HAP-1 (cell line): ENCODE measurements at regions not wholly inside any gene's neighbourhood (a gene's known extent, or its start where the extent isn't known, plus 50 kb on each side); places are given as distances from the start of the nearest gene placed in this dataset.

Experiments used
- DNase-seq, 2 experiments: peaks; one replicate each; pipeline ENCODE4 v3.0.0-alpha.2; 2016 to 2020; ENCODE audit warnings: low spot score in 2 of 2
- H3K27me3 ChIP-seq: fragments of 250-450 bp; sonication (Bioruptor Pico); 2 replicates; pipeline ENCODE4 v1.5.1; 2020; ENCODE audit warnings: low read depth, mild to moderate bottlenecking, moderate library complexity
- H3K36me3 ChIP-seq: fragments of 250-450 bp; sonication (Bioruptor Pico); replicated peaks from 2 replicates; pipeline ENCODE4 v1.5.1; 2020; ENCODE audit warnings: mild to moderate bottlenecking
- H3K4me1 ChIP-seq: fragments of 250-450 bp; sonication (Bioruptor Pico); 2 replicates; pipeline ENCODE4 v1.5.1; 2020; ENCODE audit warnings: mild to moderate bottlenecking
- H3K4me3 ChIP-seq: fragments of 250-450 bp; sonication (Bioruptor Pico); 2 replicates; pipeline ENCODE4 v1.5.1; 2020; ENCODE audit warnings: mild to moderate bottlenecking, moderate library complexity
- H3K9me3 ChIP-seq: fragments of 250-450 bp; sonication (Bioruptor Pico); 2 replicates; pipeline ENCODE4 v1.5.1; 2020; ENCODE audit warnings: mild to moderate bottlenecking, moderate library complexity
- in situ Hi-C: fragments of 300-500 bp; cut with MboI; formaldehyde crosslinking; loops from 3 replicates; pipeline ENCODE4 v1.14.3; 2020; ENCODE audit warnings: low sequenced_read_pairs, inconsistent platforms, mixed read lengths

GRCh38 chr3:140830391-140830790 lies 111.2 kb upstream of the SLC25A36 start:
- in situ Hi-C loops, result no loop called here
- H3K27me3 ChIP-seq, result peaks cover 9% of the 10 kb centered on the region
- DNase-seq, result no peak
- no peak overlapping the region for H3K4me3 ChIP-seq
- no peaks in the 10 kb centered on the region for H3K4me1 ChIP-seq
- H3K9me3 ChIP-seq, result no peaks in the 10 kb centered on the region
- H3K36me3 ChIP-seq, result no peaks in the 10 kb centered on the region

DNA sequence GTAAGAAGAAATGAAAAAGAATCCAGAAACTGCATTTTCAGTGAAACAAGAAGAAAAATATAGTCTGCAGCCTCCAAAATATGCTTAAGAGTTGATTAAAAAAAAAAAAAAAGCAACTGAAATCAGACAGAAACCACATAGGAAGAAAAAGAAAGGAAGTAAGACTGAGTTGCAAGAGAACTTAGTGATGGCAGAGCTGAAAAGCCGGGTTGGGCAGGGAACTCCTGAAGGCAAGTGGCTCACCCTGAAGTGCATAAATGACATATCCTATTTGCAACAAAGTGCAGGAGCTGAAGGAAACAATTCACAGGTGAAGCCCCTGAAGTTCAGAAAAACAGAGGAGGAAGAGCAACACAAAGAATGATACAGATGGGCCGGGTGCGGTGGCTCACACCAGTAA lies 108.8 kb upstream of the SLC25A36 start:
- Histone ChIP-seq H3K27me3 (peaks cover 9% of the 10 kb centered on the region), H3K4me3 (no peak overlapping the region), H3K36me3 (no peaks in the 10 kb centered on the region), H3K4me1 (no peaks in the 10 kb centered on the region), H3K9me3 (no peaks in the 10 kb centered on the region)
- in situ Hi-C loops, result no loop called here
- no peak for DNase-seq

- H3K36me3 ChIP-seq, result no peaks in the 10 kb centered on the region
- no peaks in the 10 kb centered on the region for H3K9me3 ChIP-seq
- no peak overlapping the region for H3K4me3 ChIP-seq
- no peaks in the 10 kb centered on the region for H3K4me1 ChIP-seq
- DNase-seq, result no peak
- in situ Hi-C loops, result no loop called here
- H3K27me3 ChIP-seq, result peaks cover 9% of the 10 kb centered on the region
These were observed 107.2 kb upstream of the SLC25A36 start for GRCh38 chr3:140834266-140835037.

GRCh38 chr3:140842984-140843649 lies 98.5 kb upstream of the SLC25A36 start:
- no peaks in the 10 kb centered on the region for H3K27me3 ChIP-seq
- H3K4me3 ChIP-seq, result no peak overlapping the region
- no peaks in the 10 kb centered on the region for H3K4me1 ChIP-seq
- DNase-seq, result no peak
- in situ Hi-C loops, result no loop called here
- no peaks in the 10 kb centered on the region for H3K9me3 ChIP-seq
- no peaks in the 10 kb centered on the region for H3K36me3 ChIP-seq

- no peaks in the 10 kb centered on the region for H3K4me1 ChIP-seq
- in situ Hi-C loops, result no loop called here
- no peaks in the 10 kb centered on the region for H3K27me3 ChIP-seq
- no peak for DNase-seq
- H3K36me3 ChIP-seq, result no peaks in the 10 kb centered on the region
- no peak overlapping the region for H3K4me3 ChIP-seq
- H3K9me3 ChIP-seq, result no peaks in the 10 kb centered on the region
These were observed 98.0 kb upstream of the SLC25A36 start for GRCh38 chr3:140843656-140844055.

GRCh38 chr3:140844072-140844471 lies 97.6 kb upstream of the SLC25A36 start:
- no peak for DNase-seq
- Histone ChIP-seq H3K27me3 (no peaks in the 10 kb centered on the region), H3K36me3 (no peaks in the 10 kb centered on the region), H3K9me3 (no peaks in the 10 kb centered on the region), H3K4me1 (no peaks in the 10 kb centered on the region), H3K4me3 (no peak overlapping the region)
- in situ Hi-C loops, result no loop called here

GRCh38 chr3:140845882-140846281 lies 95.8 kb upstream of the SLC25A36 start:
- DNase-seq, result no peak
- in situ Hi-C loops, result no loop called here
- Histone ChIP-seq H3K4me3 (no peak overlapping the region), H3K9me3 (no peaks in the 10 kb centered on the region), H3K4me1 (no peaks in the 10 kb centered on the region), H3K27me3 (no peaks in the 10 kb centered on the region), H3K36me3 (no peaks in the 10 kb centered on the region)

DNA sequence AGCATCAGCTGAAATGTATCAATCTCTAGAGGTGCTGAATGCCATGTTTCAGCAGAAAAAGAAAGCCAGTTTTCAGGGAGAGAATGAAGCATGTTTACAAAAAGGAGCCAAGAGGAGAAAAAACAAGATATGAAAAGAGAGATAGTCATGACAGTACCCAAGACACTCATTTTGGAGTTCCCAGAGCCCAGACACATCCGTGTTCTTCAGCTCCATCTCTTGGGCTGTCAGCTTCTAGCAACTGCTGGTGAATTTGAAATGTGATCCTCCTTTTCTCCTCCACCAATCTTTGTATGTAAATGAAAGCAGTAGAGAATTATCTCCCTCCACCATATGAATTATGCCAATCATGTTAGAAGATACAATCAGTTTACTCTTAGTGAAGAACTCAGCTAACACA lies 93.0 kb upstream of the SLC25A36 start:
- in situ Hi-C loops, result no loop called here
- Histone ChIP-seq H3K4me1 (no peaks in the 10 kb centered on the region), H3K36me3 (no peaks in the 10 kb centered on the region), H3K27me3 (no peaks in the 10 kb centered on the region), H3K4me3 (no peak overlapping the region), H3K9me3 (no peaks in the 10 kb centered on the region)
- no peak for DNase-seq

GRCh38 chr3:140850210-140850955 lies 91.3 kb upstream of the SLC25A36 start:
- no peaks in the 10 kb centered on the region for H3K9me3 ChIP-seq
- H3K4me1 ChIP-seq, result no peaks in the 10 kb centered on the region
- H3K36me3 ChIP-seq, result no peaks in the 10 kb centered on the region
- no peak for DNase-seq
- H3K27me3 ChIP-seq, result no peaks in the 10 kb centered on the region
- in situ Hi-C loops, result loop anchor here (25.0 kb wide), 2 partner anchors 713 to 913 kb away; partner anchors contain the start of gene CLSTN2
- no peak overlapping the region for H3K4me3 ChIP-seq

DNA sequence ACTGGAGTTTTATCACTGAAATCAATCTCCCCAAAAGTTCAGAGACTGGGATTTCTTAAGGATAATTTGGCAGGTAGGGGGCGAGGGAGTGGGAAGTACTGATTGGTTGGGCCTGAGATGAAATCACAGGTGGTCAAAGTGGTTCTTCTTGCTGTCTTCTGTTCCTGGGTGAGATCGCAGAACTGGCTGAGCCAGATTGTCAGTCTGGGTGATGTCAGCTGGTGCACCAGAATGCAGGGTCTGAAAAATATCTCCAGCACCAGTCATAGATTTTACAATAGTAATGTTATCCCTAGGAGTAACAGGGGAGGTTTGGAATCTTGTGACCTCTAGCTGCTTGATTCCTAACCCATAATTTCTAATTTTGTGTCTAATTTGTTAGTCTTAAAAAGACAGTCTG lies 86.7 kb upstream of the SLC25A36 start:
- in situ Hi-C loops, result loop anchor here (25.0 kb wide), 2 partner anchors 718 to 918 kb away; partner anchors contain the start of gene CLSTN2
- no peak for DNase-seq
- H3K4me1 ChIP-seq, result no peaks in the 10 kb centered on the region
- no peaks in the 10 kb centered on the region for H3K27me3 ChIP-seq
- no peaks in the 10 kb centered on the region for H3K9me3 ChIP-seq
- no peaks in the 10 kb centered on the region for H3K36me3 ChIP-seq
- H3K4me3 ChIP-seq, result no peak overlapping the region

GRCh38 chr3:140856905-140857304 lies 84.7 kb upstream of the SLC25A36 start:
- no peak for DNase-seq
- no peaks in the 10 kb centered on the region for H3K9me3 ChIP-seq
- H3K4me3 ChIP-seq, result no peak overlapping the region
- no peaks in the 10 kb centered on the region for H3K36me3 ChIP-seq
- H3K27me3 ChIP-seq, result no peaks in the 10 kb centered on the region
- no peaks in the 10 kb centered on the region for H3K4me1 ChIP-seq
- in situ Hi-C loops, result loop anchor here (25.0 kb wide), 2 partner anchors 720 to 920 kb away; partner anchors contain the start of gene CLSTN2

DNA sequence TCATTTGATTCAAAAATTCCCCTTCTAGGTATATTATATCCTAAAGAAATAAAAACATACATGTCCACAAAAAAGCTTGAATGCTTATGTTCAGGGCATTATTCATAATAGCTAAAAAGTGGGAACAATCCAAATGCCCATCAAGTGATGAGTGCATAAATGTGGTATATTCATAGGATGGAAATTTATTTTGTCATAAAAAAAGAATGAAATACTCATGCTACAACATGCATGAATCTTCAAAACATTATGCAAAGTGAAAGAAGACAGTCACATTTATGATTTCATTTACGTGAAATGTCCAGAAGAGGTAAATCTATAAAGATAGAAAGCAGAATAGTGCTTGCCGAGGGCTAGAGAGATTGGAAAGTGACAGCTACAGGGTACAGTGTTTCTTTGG lies 83.6 kb upstream of the SLC25A36 start:
- DNase-seq, result no peak
- no peak overlapping the region for H3K4me3 ChIP-seq
- no peaks in the 10 kb centered on the region for H3K9me3 ChIP-seq
- H3K4me1 ChIP-seq, result no peaks in the 10 kb centered on the region
- H3K27me3 ChIP-seq, result no peaks in the 10 kb centered on the region
- no peaks in the 10 kb centered on the region for H3K36me3 ChIP-seq
- in situ Hi-C loops, result loop anchor here (25.0 kb wide), 2 partner anchors 721 to 921 kb away; partner anchors contain the start of gene CLSTN2

- no peaks in the 10 kb centered on the region for H3K4me1 ChIP-seq
- H3K36me3 ChIP-seq, result no peaks in the 10 kb centered on the region
- H3K4me3 ChIP-seq, result no peak overlapping the region
- in situ Hi-C loops, result loop anchor here (25.0 kb wide), 2 partner anchors 722 to 922 kb away; partner anchors contain the start of gene CLSTN2
- no peaks in the 10 kb centered on the region for H3K9me3 ChIP-seq
- DNase-seq, result no peak
- H3K27me3 ChIP-seq, result no peaks in the 10 kb centered on the region
These were observed 81.9 kb upstream of the SLC25A36 start for GRCh38 chr3:140859592-140860336.
